A204.1 (cell line): ENCODE measurements at regions not wholly inside any gene's neighbourhood (a gene's known extent, or its start where the extent isn't known, plus 50 kb on each side); places are given as distances from the start of the nearest gene placed in this dataset.
"Not testable (repeated sequence)": the region's sequence is repeated elsewhere in the genome, so short reads cannot be mapped to it uniquely, and the experiment has no call there.

Experiments
- FAIRE-seq: peaks from 2 replicates; lab custom pipeline; 2012; peaks lifted over from hg19 to GRCh38; lab: Jason Lieb, UNC

GRCh38 chr5:57884346-57885102 is 401.9 kb upstream of the ACTBL2 start:
- no peak for FAIRE-seq

GRCh38 chr5:57880216-57880615 is 397.6 kb upstream of the ACTBL2 start:
- FAIRE-seq = no peak

GRCh38 chr5:57878301-57878722 is 395.7 kb upstream of the ACTBL2 start:
- no peak for FAIRE-seq

- FAIRE-seq = no peak
Observed at GRCh38 chr5:57871496-57871895, 388.9 kb upstream of the ACTBL2 start.

- FAIRE-seq = not testable (repeated sequence)
Observed at GRCh38 chr5:57870267-57870666, 387.7 kb upstream of the ACTBL2 start.

GRCh38 chr5:57863661-57864060 is 381.1 kb upstream of the ACTBL2 start:
- no peak for FAIRE-seq

- FAIRE-seq = no peak
Observed at GRCh38 chr5:57862942-57863341, 380.3 kb upstream of the ACTBL2 start.

DNA sequence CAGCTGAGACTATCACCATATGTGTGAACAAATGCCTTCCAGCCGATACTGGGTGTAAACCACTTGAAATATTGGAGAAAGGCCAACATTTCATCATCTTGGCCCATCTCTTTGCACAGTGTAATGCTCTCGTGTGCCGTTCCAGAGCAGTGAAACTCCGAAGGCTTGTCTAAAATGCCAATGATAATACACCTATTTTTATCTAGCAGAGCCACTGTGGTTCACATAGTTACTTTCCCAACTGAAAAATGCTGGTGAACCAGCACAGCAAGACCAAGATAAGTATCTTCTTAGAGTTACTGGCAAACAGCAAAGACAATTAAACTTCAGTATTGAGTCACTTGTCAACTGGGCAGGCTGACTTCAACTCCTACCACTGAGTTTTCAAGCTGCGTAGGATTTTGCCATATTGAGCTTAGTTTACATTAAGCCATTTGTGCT is 379.9 kb upstream of the ACTBL2 start:
- FAIRE-seq = no peak

DNA sequence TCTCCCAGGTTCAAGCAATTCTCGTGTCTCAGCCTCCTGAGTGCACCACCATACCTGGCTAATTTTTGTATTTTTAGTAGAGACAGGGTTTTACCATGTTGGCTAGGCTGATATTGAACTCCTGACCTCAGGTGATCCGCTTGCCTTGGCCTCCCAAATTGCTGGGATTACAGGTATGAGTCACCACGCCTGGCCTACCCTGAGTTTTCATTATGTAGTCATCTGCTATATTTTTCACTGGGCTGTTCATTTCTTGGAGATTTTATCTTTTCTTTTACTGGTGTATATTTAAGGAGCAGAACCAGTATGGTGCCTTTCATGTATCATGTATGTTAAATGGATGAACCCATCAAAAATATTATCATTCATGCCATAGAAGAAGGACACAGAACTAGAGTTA is 377.0 kb upstream of the ACTBL2 start:
- no peak for FAIRE-seq

DNA sequence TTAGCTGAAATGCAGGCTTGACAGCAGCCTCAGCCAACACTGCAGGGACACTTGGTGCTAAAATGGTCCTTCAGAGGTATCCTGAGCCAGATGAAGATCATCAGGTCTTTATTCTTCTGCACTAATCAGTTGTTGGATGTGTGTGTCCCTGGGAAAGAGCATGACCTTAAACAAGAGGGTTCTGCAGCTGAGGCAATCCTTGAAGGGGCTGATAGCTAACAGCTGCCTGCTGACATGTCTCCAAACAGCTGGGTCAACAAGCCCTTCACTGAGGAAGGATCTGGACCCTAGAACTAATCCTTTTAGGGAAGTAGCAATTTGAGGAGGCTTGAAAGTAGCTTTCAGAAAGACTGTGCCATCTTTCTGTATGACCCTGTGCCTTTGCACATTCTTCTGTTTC is 376.3 kb upstream of the ACTBL2 start:
- no peak for FAIRE-seq

DNA sequence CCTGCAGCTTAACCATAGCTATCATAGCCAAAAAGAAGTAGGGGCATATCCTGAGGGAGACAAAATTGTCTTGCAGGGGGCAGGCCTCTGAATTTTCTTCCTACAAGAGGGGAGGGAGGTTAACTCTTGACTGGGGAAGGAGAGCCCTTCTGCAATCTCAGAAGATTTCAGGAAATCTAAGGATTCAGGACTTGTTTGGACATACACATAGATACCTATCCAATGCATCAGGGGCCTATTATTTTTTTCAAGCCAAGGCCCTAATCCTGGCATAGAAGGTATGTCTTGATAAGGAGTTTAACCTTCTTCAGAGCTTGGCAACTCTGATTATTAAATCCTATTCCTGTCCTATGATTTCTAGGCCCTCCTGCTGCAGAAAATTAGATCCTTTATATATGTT is 375.1 kb upstream of the ACTBL2 start:
- FAIRE-seq = no peak

DNA sequence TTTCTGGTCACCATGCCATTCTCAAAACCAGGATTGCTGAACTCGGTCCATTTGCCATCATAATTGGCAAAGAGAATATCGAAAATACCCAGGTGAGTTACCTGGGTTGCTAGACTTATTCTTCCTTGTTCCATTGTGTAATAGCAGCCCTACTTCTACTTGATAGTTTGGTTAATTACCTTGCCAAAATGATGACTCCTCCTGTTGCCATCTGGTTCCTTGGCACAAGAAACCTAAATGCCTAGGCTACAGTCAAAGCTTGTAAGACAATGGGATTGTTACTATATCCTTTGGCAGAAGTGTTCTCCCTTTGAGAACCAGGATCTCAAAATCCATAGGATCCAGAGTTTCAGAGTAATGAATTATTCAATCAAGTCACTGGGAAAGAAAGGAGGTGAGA is 373.2 kb upstream of the ACTBL2 start:
- FAIRE-seq = no peak

DNA sequence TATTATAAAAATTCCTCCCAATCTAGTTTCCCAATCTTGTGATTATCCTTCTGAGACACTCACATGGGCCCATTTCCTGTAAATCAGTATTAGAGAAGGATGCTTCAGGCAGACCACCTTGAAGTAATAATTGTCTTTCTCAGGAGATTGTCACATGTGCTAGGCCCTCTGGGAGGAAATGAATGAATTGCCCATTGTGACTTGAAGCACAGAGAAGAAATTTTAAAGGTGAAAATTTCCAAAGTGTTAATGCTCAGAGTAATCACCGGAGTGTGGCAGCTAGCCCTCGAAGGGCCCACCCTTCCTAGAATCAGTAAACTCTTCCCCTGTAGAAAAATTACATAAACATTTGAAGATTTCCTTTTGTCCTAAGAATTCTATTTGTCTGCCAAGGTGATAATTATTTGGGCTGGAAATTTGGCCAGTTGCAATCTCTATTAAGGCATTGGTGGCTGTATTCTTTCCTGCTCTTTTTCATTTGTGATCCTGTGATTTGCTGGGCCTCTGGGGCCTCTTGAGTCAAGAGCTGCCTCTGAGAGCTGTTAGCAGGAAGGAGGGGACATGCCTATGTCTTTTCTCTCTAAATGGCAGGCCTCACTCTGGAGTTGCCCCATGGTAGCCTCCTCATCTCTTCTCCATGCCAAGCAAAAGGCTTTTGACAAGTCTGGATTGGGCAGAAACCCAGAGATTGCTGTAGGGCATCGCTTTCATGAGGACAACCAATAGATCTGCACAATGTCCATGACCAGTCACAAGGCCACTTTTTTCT is 371.5 kb upstream of the ACTBL2 start:
- no peak for FAIRE-seq

- FAIRE-seq = no peak
Observed at GRCh38 chr5:57850109-57850508, 367.5 kb upstream of the ACTBL2 start.

DNA sequence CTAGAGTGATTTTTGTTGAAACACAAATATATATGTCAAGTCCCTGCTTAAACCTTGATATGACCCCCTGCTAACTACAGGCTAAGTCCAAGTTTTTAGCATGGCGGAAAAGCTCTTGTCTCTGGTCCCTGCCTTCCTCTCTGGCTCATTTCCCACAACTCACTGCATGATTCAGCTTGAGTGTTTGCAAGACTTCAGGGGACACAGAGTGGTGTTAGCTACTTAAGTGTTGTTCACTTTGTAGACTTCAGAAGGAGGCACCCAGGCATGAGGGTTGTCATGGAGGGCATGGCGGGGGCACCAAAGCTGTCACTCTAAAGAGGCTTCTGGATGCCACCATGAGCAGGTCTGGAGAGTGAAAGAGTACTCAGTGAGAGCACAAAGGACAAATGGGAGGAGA is 362.4 kb upstream of the ACTBL2 start:
- no peak for FAIRE-seq

DNA sequence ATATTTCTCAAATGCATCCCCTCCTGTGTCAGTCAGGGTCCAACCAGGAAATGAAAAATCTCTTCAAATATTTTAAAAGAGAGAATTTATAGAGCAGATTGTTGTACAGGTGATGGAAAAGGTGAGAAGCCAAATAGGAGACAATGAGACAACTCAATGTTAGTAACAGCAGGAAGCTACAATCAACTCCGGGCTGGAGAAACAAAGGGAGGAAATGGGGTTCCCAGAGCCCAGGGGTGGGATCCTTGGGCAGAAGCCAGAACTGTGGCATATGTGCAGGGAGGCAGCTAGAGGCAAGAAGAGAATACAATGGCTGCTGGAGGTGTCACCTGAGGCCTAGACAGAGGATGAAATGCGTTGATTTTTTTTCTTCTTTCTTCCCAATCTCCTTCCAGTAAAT is 361.8 kb upstream of the ACTBL2 start:
- FAIRE-seq = no peak

GRCh38 chr5:57843059-57843367 is 360.4 kb upstream of the ACTBL2 start:
- no peak for FAIRE-seq

GRCh38 chr5:57842364-57843058 is 359.9 kb upstream of the ACTBL2 start:
- no peak for FAIRE-seq

DNA sequence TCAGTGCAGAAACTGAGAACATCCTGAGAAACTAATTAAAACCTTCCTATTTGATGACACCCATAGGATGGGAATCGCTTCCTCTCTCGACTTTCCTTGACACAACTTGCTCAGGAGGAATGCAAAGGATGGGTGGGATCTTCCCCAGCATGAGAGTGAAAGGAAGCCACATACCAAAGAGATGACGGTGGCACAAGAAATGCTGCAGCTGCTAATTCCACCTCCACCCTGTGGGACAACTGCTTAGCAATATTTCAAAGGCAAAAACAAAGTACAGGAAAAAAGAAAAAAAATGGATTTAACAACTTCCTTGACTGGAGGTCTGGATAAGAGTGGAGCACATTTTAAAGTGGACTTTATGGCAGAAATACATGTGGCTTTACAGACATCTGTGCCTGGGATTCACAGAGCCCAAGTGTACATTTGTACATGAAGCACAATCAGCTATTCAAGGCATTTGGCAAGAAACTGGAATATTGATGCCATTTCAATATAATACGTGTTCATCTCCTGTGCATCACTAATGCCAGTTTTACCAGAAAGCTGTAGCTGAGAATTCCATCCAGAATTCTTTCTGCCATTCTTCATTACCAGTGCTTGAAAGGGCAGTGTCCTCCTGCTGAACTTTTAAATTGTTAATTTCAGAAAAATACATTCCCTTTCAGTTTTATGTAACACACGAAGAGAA is 359.2 kb upstream of the ACTBL2 start:
- FAIRE-seq = no peak

DNA sequence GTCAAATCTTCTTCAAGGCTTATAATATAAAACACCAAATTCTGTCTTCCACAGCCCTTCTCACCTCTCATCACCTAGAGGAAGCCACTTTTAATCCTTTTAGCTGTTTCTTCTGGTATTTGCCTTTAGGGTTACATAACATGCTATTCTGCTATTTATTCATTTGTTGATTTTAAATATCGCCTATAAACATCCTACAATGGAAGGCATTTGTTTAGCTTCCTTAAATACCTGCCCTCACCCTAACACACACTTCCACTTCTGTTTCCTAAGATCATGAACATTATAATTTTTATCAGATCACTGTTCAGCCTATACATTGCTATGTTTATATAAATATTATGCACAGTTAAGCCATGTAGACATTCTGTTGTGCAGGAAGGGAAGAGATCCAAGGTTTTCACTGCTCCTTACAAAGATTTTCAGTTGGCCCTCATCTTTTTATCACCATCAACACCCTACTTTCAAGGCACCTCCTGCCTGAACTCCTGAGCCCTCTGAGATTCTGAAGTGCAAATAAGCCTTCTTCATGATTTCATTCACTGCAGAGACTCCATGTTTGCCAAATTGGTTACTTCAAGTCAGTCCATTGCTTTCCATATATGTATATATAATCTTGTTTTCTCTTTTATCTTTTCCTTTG is 356.9 kb upstream of the ACTBL2 start:
- no peak for FAIRE-seq

GRCh38 chr5:57839025-57839424 is 356.4 kb upstream of the ACTBL2 start:
- FAIRE-seq = no peak

GRCh38 chr5:57836921-57837320 is 354.3 kb upstream of the ACTBL2 start:
- no peak for FAIRE-seq
